Renal cortex interstitium (tissue), 11 donors: ENCODE measurements at regions not wholly inside any gene's neighbourhood (a gene's known extent, or its start where the extent isn't known, plus 50 kb on each side); places are given as distances from the start of the nearest gene placed in this dataset.
A peak's percentile ranks its signal among the peaks of the same experiment; 100 is the strongest.

ENCODE experiments used
- DNase-seq, 11 donors: peaks; one replicate each; pipeline ENCODE4 v3.0.0-alpha.2; 2013; ENCODE audit warnings: low read depth in 9 of 11, low spot score in 4 of 11; ENCODE audit errors: extremely low read depth in 1 of 11

DNA sequence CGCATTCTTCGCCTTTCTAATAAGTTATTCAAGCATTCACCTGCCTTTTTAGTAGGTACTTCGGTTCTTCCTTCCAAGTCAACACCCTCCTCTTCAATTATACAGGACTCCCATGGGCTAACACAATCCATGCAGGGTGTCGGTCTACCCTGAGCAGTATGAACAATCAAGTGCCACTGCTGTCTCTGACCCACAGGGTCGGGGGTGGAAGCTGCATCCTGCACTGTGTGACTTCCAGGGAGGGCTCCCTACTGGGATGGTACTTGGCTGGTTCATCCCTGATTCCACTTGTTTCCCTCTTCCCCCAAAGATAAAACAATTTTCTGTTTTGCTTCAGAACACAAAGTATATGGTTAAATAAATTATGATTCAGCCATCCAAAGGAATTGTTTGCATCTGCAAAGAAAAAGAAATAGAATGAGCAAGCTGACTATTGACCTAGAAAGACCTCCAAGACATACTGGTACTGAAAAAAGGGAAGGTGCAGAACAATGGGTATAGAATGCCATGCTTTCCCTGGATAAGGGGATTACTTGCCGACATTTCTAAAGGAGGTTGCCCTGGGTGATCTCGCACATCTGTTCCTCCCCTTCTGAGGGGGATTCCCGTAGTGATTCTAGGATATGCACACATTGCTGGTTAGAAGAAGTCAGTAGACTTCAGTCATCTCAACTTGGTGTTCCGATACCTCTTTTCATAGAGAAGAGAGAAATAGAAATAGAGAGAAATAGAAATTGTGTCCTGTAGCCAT is 89.1 kb upstream of the AGR3 start:
- no peak for DNase-seq

DNA sequence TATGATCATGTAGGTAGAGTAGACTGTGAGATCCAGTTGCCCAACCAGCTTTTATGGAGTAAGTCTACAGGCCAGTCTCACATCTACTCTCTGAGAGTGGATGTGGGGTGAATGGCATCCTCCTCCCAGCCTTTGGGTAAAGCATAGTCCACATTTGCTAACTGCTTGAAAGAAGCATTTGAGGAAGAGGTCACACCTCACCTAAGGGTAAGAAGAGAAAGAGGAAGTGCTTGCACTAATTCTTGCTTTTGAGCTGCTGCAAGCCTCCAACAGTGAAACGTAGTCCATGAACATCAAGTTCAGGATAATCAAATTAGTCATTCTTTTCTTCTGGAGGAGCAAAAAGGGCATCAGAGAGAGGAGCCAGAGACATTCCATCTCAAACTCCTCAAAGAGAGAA is 93.9 kb upstream of the AGR3 start:
- DNase-seq = no peak

DNA sequence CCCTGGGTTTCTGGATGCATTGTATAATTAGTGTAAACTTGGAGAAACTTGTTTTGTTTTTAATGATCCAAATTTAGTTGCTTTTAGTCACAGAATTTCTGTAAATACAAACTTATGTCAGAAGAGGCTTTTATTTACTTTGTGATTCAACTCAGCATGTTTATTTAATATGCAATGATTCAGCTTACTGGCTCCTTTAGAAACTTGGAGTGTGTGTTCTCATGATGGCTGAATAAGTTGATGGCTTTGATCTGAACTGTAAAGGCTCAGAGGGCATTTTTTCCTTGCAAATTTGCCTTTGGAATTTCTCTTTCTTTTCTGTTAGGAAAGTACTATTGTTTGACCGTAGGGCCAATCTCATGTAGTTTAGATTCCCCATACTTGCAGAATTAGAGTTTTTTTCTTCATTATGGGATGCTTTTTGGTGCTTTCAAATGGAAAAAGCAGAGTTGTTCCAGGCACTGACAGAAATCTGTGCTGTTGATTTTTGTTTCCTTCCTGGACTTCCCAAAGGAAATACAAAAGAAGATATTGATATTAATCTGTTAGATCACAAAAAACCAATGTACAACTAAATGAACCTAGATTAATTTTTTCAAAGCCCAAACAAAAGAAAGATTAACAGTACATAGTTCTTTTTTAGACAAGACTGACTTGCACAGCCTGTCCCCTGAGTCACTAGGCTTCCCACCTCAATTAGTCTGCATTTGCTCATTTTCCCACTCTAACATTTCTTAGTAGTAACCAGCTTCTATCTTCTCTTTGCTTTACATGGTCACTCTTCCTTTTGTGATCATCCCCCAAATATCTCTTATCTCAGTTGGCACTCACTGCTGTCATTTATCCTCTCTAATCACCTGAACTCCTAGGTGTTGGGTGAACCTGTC is 96.8 kb upstream of the AGR3 start:
- DNase-seq = no peak

DNA sequence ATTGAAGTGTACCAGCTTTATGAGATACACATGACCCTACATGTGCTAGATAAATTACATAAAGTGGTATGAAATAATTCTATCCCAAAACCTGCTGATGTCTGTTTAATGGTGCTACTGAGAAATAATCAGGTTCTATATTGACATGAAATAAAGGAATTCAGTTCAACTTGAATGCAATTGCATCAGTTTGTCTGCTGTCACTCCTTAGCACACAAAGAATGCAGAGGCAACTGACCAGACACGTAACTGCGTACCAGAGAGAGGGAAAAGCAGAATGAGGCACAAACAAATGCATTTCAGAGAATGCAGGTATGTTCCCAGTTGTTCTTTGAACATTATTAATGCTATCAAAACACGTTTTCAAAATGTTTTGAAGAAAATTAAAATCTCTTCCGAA is 98.8 kb upstream of the AGR3 start:
- DNase-seq = no peak

DNA sequence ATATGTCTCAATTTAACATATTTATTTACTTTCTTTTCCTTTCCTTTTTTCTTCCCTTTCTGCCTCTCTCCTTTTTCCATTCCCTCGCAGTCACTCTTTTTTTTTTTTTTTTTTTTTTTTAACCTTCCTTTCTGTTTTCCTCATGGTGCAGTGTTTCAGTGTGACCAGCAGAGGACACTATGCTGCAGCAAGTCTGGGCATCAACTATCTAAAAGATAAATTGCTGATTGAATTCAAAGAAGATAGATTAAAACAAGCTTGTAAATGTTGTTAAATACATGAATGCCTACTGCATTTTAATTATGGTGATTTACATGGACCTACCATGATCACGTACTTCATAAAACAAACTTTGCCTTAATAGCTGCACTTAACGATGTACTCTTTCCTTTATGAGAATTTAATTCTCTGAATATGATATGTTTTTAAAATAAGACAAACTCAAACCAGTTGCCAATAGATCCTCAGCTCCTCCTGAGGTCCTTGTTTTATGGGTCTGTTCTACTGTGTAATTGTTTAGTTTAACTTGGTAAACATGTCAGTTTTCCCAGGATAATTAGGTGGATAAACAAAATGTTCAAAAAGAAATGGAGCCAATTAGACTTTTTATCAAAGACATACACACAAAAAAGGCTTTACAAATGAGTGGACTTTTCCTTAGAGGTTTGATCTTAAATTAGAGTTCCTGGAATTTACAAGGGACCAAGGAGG is 101.0 kb upstream of the AGR3 start:
- peak in 7 of 11 donors; percentile 15 to 41 (median 29) for DNase-seq

DNA sequence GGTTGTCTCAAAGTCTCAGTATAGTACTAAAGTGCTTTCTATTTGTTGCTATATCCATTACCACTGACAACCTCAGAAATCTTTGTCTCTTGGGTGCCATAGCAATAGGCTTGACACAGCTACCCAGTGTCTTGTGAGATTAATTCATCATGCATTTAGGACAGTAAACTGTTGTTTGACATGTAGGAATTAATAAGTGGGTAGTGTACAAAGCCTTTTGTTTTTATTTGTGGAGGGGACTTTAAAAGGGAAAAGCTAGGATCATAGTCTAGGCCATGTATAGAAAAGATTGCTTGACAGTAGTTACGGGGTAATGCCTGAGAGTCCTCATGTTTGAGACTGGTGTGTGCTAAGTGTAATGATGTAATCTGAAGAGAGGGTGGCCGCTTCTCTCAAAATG is 102.6 kb upstream of the AGR3 start:
- no peak for DNase-seq

DNA sequence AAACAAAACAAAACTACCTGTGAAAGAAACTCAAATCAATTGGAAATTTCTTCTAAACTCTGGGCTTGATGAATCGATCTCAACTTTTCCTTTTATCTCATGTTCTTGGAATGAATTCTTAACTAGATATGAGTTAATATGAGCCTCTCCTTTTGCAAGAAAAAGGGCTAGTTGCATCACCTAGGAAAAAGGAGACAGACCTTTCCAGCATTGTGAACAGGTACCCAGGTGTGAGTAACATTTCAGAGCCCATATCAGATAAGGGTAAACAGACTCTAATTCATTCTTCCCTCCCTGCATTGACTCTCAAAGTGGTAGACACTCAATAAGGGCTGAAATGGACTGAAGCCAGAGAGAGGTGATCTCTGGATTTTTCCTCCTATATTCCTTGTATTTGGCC is 103.8 kb upstream of the AGR3 start:
- no peak for DNase-seq

DNA sequence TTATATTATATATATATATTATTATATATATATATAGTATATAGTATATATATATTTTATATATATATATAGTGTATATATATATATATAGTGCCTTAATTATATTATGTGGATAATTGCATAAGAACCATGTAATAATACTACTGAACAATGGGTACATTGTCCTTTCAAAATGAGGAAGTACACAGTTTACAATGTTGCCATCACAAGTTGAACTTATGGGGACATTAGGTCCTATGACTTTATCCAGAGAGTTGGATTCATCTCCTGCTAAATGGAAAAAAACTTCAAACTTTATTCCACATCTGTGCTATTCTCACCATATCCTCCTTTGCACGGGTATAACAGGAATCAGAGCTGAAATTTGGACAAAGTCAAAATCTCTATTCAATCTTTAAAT is 105.0 kb upstream of the AGR3 start:
- DNase-seq = no peak

DNA sequence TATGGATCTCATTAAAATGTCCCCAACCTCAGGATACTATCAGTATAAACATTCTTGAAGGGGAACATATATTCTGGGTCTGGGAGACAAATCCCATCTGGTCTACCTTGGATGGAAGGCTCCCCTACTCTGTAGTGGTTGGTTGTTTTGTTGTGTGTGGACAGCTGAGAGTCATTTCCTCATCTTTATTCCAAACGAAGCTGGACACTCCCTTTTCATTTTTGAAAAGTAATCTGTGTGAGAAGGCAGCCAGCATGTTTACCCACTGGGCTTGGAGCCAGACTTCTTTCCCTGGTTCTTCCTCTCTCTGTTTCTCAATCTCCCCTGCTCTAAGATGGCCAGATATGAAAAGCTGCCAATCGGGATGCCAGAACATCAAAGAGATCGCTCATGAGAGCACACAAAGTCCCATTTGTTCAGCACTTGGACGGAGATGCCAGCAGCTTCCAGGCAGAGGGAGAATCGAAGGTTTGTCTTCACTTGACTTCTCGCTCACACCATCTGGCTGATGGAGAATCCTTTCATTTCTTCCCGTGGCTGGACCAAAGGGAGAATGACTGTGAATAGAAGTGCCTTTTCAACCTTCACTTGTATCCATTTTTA is 108.1 kb upstream of the AGR3 start:
- peak in 9 of 11 donors; percentile 21 to 56 (median 31) for DNase-seq

DNA sequence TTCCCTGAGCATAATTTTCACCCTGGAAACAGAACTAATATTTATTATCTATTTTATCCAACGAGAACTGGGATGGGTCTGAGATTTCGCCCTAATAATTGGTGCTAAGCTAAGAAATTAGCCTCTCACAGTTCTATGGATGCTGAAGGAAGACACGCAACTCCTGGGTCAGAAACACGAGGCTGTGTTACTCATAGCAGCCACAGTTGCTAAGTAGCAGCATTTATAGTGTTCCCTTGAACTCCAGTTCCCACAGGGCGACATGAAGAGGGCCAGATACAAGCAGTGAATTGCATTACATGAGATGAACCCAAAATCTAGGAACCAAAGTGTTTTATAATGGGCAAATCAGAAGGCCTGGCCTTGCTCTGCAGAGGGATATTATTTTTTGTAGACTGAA is 109.8 kb upstream of the AGR3 start:
- no peak for DNase-seq

DNA sequence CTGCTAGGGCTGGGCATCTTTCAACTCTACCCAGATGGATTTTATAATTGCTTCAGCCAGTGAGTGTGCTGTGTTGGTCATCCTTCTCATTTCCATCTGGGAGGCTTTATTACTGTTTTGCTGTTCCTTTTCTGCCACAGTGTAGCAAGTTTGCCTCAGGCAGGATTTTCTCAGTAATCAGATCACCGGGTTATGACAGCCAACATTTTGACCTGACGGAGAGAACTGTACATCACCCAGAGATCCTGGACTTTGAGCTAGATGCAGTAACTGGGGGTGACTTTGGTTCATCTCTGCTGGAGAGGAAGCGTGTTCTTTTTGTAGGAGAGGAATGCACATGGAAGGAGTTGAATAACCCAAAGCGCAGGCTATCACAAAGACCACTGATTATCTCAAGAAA is 111.8 kb upstream of the AGR3 start:
- DNase-seq = no peak

DNA sequence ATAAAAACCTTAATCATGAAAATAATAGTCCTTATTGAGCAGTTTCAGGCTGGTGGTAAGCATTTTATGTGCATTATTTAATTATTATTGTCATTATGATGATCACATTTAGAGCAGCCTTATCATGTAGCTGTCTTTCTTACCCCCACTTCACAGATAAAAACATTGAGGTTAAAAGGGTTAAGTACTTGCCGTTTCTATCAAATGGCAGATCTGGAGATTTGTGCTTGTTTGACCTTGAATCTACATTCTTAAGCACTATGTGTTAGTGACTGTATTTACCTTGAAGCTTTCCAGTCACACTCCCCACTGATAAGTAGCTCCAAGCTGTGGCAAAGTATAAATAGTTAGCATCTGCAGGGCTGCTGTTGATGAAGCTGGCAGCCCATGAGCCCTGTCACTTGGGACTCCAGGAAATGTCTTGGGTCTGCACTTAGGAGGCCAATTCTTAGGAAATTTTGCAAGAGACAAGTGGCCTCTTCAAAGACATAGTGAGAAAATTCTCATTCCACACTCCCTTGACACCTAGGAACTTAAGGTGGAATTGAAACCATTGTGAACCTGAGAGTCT is 116.8 kb upstream of the AGR3 start:
- DNase-seq = no peak

DNA sequence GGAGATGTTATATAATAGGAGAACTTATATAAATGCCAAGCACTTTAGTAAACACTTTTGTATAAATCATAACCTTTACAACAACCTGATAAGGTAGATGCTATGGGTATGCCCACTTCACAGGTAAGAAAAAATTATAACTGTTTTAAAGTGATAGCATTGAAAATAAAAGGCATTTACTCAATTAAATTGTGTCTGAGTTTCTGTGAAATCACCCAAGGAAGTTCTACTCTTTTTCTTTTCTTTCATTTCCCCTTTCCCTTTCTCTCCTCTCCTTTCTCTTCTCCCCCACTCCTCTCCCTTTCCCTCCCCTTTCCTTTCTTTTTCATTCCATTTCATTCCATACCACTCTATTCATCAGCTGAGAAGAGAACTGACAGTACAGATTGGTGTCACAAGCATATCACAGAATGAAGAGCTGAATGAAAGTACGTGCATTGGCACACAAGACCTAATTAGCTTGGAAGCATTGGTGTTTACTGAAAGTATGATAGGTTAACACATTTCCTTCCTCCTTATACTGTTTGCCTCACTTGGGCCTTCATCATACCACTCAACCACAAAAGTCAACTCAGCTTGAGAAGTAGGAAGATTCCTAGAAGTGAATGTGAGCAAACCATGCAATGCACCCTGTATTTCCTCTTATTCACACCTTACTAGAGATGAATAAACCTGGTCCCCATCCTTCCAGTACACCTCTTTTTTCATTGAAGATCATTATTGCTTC is 117.9 kb upstream of the AGR3 start:
- no peak for DNase-seq

DNA sequence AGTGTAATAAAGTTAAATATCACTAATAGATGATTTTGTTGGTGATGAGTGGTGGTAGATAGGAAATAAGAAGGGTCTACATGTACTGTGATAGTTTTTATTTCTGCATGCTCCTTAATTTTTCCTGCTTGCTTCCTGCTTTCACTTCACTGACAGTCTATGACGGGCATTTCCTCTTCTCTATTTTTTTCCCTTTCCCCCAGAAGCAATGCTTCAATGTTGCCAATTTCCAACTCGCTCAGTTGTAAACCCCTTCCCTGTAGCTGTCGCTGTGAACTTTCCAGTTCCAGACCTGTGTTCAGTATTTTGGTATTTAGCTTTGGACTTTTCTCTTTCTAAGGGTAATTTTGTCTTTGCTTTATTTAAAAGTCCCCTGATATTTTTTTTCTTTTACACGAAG is 123.5 kb upstream of the AGR3 start:
- DNase-seq = no peak

DNA sequence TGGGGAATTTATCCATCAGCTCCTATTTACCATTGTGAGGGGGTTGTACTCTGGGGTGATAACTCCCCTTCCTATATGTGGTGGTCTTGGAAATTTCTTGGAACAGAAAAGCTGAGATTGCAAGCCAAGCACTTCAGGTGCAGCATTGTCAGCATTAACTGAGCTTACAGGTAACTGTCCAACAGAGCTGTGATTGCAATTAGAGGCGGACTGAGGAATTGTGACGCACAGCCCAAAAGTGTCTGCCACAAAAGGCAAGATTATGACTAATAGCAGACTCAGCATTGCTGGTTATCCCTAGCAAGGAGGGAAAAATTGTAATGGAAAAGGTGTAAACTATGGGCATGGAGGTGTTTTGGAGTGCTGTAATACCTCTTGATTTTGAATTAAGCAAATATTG is 126.1 kb upstream of the AGR3 start:
- no peak for DNase-seq

DNA sequence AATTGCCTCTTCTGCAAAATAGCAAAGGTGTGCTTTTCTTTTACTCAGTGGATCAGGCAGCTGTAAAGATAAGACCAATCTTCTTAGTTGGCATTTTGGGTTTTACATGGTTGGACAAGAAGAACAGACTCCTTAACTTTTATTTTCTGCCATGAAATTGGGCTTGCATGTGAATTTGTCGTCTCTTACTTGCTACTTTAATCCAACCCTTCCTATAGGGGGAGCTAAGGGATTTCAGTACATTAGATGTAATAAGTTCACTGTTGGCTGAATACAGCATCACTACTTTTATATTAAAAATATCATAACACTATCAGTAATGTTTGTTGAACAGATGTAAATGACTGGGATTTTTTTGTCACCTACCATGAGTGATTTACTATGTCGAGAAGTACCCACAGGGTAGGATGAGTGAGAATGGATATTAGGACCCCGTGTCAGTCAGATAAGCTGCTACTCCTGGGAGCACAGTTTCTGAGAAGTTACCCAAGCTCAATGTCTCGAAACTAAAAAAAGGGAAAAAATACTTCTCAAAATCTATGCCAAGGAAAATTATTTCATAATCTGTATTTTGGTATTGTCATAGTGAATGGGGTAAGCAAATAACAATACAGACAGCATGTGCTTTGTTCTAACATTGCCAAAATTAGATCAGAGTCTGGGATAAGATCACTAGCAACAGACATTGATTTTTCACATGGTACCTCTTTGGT is 127.4 kb upstream of the AGR3 start:
- no peak for DNase-seq

DNA sequence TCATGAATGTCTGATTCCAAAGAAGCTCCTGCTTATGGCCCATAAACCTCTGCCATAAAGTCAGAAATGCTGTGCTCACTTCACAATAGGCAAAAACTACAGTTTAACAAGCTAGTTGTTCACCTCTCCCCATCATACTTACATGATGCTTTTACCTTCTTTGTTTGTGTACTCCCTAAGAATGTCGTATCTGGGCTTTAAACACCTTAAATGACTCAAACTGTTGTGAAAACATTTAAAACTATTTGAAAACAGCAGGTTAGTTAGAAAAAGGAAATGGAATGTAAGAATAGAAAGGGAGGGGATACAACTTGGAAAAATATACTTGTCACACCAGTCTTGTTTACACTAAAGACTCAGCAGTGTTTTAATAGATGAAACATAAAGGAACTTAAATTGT is 128.2 kb upstream of the AGR3 start:
- DNase-seq = no peak
